ENCODE measurements at regions not wholly inside any gene's neighbourhood (a gene's known extent, or its start where the extent isn't known, plus 50 kb on each side); places are given as distances from the start of the nearest gene placed in this dataset.
A peak's percentile ranks its signal among the peaks of the same experiment; 100 is the strongest.
"Not testable (repeated sequence)": the region's sequence is repeated elsewhere in the genome, so short reads cannot be mapped to it uniquely, and the experiment has no call there.

GRCh38 chr9:110023221-110023620 lies 184.7 kb downstream of the C9orf152 start:
- not testable (repeated sequence) for DNase-seq (ENCODE audit: low read depth)

DNA sequence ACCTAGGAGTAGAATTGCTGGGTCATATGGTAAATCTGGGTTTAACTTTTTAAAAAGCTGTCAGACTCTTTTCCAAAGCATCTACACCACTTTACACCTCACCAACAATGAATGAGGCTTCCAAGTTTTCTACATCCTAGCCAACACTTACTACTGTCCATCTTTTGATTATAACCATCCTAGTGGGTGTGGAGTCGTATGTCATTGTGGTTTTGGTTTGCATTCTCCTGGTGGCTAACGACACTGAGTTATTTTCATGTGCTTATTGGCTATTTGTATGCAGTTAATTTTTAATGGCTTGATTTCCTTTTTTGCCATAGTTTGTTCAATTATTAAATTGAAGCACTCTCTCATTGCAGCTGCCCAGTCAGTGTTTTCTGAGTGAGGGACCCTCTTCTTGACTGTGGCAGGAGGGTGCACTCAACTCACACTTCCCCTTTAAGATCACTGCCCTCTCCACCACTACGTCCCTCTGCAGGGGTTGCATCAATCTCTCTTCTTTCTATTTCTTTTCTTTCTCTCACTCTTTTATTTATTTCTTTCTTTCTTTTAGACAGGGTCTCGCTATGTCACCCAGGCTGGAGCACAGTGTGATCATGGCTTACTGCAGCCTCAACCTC lies 182.3 kb downstream of the C9orf152 start:
- DNase-seq (ENCODE audit: low read depth), result no peak

- no peak for DNase-seq (ENCODE audit: low read depth)
These were observed 180.3 kb downstream of the C9orf152 start for GRCh38 chr9:110027671-110028081.

DNA sequence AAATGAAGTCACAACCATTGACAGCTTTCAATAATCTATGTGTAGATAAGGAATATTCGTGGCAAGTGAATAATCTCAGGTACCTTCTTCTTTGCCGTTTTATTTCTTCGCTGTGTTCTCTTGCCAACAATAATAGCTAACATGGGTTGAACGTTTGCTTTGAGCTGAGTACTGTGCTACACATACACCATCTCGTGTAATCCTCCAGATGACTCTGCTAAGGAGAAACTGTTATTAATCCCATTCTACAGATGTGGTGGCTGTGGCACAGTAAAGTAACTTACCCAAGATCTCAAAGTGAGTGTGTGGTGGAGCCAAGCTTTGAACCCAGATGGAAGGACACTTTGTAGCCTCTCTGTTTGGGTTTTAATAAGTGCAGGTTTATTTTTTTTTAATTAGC lies 179.7 kb downstream of the C9orf152 start:
- no peak for DNase-seq (ENCODE audit: low read depth)

GRCh38 chr9:110028676-110029075 lies 179.3 kb downstream of the C9orf152 start:
- no peak for DNase-seq (ENCODE audit: low read depth)

DNA sequence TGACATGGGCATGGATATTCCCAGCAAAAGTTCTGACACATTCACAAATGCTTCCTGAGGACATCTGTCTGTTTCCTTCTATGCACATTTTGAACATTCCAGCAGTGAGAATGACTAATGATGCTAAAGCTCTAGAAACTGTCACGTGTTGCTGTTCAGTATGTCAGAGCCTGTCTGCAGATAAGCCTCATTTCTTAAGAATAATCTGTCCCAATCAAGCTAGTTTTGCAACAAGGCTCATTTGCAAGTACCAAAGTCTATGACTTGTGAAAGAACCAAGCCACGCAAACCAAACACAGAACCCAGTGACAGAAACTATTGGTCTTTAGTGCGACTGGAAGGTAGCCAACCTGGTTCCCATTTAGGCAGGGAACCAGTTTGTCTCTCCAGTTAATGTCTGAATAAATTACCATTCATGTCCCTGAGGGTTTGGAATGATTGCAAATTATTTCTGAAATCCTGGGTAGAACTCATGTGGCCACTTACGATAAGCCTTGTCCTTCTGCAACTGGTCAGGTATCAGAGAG lies 178.5 kb downstream of the C9orf152 start:
- DNase-seq (ENCODE audit: low read depth), result no peak

DNA sequence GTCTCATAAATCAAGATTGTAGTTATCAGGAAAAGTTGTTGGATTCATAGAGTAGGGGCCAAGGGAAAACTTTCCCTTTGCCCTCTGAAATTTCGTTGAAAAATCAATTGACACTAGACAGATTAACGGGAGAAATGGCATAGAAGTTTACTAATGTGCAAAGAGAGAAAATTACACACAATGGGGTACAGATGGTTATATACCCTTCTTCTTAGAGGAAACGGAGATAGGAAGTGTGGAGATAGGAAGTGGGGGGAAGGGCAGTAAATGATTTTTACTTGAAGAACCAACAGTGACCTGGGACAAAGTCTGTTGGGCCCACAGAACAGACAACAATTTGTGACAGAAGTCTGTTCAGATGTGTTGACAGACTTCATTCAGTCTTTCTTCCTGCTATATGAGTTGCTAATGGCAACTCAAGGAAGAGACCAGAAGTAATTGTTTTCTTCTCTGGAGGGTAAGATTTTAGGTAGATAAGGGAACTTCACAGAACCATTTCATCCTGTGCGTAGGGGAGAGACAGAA lies 177.9 kb downstream of the C9orf152 start:
- DNase-seq (ENCODE audit: low read depth), result no peak

DNA sequence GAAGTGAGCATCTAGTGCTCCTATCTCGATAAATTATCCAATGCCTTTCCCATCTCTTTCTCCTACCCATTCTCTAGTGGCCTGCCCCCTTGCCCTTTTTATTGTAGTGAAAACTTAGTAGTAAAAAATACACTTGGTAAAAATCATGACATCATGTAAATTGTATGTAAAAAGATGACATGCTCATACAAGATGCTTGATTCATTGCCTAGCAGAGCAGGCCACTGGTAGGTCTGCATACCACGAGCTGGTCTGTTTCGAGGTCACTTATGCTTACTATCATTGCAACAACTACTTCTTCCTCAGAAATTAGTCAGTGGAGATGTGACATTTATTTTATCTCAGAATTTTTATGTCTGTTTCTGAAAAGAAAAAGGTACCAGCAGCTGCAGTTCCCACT lies 177.3 kb downstream of the C9orf152 start:
- DNase-seq (ENCODE audit: low read depth), result no peak

DNA sequence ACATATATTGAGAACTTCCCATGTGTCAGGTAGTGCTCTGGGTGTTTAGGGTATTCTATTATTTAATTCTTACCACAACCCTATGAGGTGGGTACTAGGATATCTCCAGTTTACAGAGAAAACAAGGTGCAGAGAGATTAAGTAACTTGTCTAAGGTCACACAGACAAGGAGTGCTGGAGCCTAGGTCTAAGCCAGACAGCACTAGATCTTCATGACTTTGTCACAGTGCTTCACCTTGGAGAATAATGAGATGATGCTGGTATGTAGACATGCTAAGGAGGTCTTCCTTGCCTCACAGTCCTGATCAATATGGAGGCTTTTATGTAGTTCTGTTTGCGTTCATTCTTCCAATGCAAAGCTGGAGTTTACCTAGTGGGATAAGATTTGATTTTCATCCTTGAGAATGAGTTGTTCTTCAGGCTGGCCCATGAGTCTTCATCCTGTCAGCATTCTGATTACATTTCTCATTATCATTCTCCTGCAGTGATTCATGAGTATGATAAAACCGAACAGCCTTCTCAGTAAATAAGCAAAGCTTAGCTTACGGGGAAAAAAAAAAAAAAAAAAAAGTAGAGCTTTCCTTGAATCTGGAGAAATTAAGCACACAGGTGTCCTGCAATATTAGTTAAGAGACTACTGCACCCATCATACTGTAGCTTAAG lies 176.3 kb downstream of the C9orf152 start:
- no peak for DNase-seq (ENCODE audit: low read depth)

- not testable (repeated sequence) for DNase-seq (ENCODE audit: low read depth)
These were observed 175.4 kb downstream of the C9orf152 start for GRCh38 chr9:110032532-110032931.

DNA sequence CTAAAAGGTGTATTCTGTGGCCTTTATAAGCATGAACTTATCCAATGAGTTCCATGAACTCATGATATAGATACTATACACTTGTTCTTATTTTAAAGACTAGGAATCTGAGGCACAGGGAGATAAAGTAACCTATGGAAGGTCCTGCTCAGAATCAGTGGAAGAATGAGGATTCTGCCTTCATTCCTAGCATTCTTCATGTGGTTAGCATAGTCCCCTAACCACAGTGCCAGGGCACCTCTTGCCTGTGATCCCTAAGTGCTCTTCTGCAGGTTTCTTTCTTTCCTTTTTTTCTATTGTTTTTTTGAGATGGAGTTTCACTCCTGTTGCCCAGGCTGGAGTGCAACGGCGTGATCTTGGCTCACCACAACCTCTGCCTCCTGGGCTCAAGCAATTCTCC lies 174.1 kb downstream of the C9orf152 start:
- no peak for DNase-seq (ENCODE audit: low read depth)

- DNase-seq (ENCODE audit: low read depth), result no peak
These were observed 171.7 kb downstream of the C9orf152 start for GRCh38 chr9:110036286-110036685.

- DNase-seq (ENCODE audit: low read depth), result no peak
These were observed 167.2 kb downstream of the C9orf152 start for GRCh38 chr9:110040788-110041187.

DNA sequence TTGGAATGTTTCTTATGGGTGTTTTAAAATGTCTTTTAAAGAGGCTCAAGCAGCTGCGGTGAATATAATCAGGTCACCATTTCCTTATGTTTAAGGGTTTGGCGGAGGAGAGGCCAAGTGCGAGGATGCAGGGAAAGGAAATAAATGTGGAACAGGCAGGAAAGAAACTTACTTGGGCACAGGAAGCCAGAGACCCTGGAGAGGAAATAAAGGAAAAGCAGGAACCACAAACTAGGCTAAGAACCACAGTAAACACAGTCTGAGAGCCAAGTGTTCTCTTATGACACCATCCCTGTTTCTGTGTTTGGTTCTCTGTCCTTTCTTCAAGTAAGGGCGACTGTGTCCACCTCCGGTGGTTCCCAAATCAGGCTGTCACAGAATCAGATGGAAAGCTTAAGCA lies 166.5 kb downstream of the C9orf152 start:
- DNase-seq (ENCODE audit: low read depth), result no peak

GRCh38 chr9:110047232-110047954 lies 160.6 kb downstream of the C9orf152 start:
- no peak for DNase-seq (ENCODE audit: low read depth)

GRCh38 chr9:110047955-110048402 lies 160.0 kb downstream of the C9orf152 start:
- DNase-seq (ENCODE audit: low read depth), result no peak

DNA sequence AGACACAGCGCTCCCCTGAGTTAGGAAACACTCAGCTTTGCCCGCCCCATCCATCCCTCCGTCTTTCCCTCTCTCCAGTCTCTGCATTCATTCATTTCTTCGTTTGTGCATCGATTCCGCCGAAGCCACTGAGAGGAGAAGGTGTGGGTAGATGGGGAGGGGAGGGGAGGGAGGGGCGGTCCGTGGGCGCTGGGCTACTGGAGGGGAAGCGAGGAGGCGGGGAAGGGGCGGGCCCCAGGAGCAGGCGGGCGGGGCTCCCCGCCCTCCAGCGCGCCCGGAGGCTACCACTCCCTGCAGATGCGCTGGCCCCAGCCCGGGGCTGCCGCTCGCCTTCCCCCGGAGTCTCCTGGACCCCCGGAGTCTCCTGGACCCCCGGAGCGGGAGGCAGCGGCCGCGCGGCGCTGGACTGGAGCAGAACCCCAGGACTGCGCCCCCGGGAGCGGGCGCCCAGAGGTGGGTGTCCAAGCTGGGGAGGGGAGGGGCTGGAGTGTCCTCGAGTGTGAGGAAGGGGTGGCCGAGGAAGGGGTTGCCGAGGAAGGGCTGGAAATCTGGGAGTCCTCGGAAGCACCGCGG lies 159.5 kb downstream of the C9orf152 start:
- peak; percentile 53 for DNase-seq (ENCODE audit: low read depth)

GRCh38 chr9:110048976-110049698 lies 158.8 kb downstream of the C9orf152 start:
- no peak for DNase-seq (ENCODE audit: low read depth)

DNA sequence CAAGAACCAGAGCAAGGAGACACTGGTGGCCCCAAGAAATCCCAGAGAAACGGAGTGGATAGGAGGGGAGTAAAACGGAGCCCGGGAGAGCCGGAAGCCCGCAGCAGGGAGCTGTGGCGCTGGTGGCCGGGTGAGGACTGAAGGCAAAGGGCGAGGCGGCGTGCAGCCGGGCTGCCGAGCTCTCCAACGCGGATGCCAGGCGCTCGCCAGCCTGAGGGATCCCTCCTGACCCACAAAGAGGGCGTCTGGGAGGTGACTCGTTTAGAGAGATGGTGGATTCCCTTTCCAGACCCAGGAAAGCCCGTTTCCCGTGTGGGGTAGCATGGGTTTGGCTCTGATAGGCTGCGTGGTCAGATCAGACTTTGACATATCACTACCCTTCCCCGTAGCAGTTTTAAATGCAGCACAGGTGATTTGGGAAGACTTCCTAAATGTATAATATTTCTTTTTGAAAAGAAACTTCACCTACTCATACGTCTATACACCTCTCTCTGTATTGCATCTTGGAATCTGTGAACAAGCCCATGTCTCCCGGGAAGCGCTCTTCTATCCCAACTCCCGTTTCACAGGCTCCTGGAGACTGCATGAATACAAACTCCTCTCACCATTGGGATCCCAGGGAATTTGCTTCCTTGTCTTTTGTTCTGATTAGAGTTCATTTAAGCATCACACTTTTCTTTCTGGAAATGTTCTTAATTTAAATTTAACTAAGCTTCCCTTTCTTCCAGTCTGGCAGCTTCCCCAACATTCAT lies 158.1 kb downstream of the C9orf152 start:
- DNase-seq (ENCODE audit: low read depth), result no peak

- DNase-seq (ENCODE audit: low read depth), result no peak
These were observed 157.0 kb downstream of the C9orf152 start for GRCh38 chr9:110050925-110051355.

DNA sequence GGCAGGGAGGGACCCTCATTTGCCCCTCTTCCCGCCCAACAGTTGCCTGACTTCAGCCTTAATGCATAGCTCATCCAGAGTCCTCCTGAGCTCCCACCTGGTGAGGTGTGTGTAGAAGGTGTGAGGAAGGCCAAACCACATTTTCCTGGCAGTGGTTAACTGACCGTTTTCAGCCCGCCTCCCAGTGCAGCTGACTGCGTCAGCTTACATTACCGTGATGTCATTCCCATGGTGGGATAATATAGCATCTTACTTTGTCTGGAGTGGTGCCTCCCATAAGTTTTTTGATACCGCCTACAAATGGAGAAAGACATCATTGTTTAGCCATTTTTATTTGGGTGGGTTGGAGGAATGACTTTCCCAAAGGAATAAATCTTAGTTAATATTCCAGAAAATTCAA lies 151.9 kb downstream of the C9orf152 start:
- no peak for DNase-seq (ENCODE audit: low read depth)

All from stimulated activated CD8-positive, alpha-beta memory T cell treated with anti-CD3 and anti-CD28 coated beads, Interleukin-12 subunit alpha, Interleukin-12 subunit beta, amount 100 ng/mL, for 1 hour (primary cell).